Panc1 (cell line): ENCODE measurements at regions not wholly inside any gene's neighbourhood (a gene's known extent, or its start where the extent isn't known, plus 50 kb on each side); places are given as distances from the start of the nearest gene placed in this dataset.

Source experiments
- ATAC-seq: fragments of 200-7000 bp; cut with Tn5 transposase; 2 replicates; pipeline ENCODE4 v1.9.1; 2020; ENCODE audit warnings: mild to moderate bottlenecking, moderate library complexity
- BruUV-seq: library from RNA; stranded (reverse); fragments of 400-500 nt; replicated peaks from 2 replicates; lab custom pipeline; 2021; lab: Mats Ljungman, UMichigan
- CTCF ChIA-PET: fragments of 300-600 bp; sonication (Branson Sonifier 250); formaldehyde crosslinking; loops from one replicate; lab custom pipeline; 2022; ENCODE audit warnings: antibody characterized with exemption; lab: Charles Lee
- POLR2A ChIA-PET: fragments of 300-600 bp; sonication (Branson Sonifier 250); formaldehyde crosslinking; loops from one replicate; lab custom pipeline; 2022; ENCODE audit warnings: antibody characterized with exemption; lab: Charles Lee
- DNase-seq: peaks from one replicate; pipeline ENCODE4 v3.0.0-alpha.2; 2010; ENCODE audit warnings: low read depth, low spot score
- H3K27ac ChIP-seq: 2 replicates; pipeline ENCODE4 v1.5.1; 2011; ENCODE audit warnings: mild to moderate bottlenecking, low read length, inconsistent platforms
- H3K27me3 ChIP-seq: fragments of 200-500 bp; sonication (Bioruptor generic); 2 replicates; pipeline ENCODE4 v1.6.0; 2014; ENCODE audit warnings: low read length, inconsistent platforms; ENCODE audit not compliant: control insufficient read depth, insufficient read depth
- H3K36me3 ChIP-seq: fragments of 200-500 bp; sonication (Bioruptor generic); 2 replicates; pipeline ENCODE4 v1.5.1; 2014; ENCODE audit warnings: inconsistent platforms, mild to moderate bottlenecking, low read length, moderate library complexity; ENCODE audit not compliant: control insufficient read depth, insufficient read depth
- H3K4me1 ChIP-seq: 2 replicates; pipeline ENCODE4 v1.5.1; 2011; ENCODE audit warnings: inconsistent platforms, mild to moderate bottlenecking, low read length, moderate library complexity; ENCODE audit not compliant: control insufficient read depth, insufficient read depth
- H3K4me3 ChIP-seq, 2 experiments: 2 replicates each; pipeline ENCODE4 v1.5.1; 2011 to 2012; ENCODE audit warnings: low read depth in 2 of 2, low read length in 2 of 2, mild to moderate bottlenecking in 2 of 2, inconsistent platforms in 1 of 2, moderate library complexity in 1 of 2
- H3K9me3 ChIP-seq: fragments of 200-500 bp; sonication (Bioruptor generic); 2 replicates; pipeline ENCODE4 v1.5.1; 2014; ENCODE audit warnings: low read depth, mild to moderate bottlenecking, inconsistent platforms, low read length, moderate library complexity; ENCODE audit not compliant: control insufficient read depth, insufficient read depth
- POLR2AphosphoS5 ChIP-seq: IDR thresholded peaks from 2 replicates; pipeline ENCODE4 v1.6.1; 2012; ENCODE audit warnings: mild to moderate bottlenecking, low read depth, low read length, moderate library complexity
- SIN3A ChIP-seq: IDR thresholded peaks from 2 replicates; pipeline ENCODE4 v1.6.1; 2012; ENCODE audit warnings: low read depth, mild to moderate bottlenecking, low read length, moderate library complexity, borderline replicate concordance; ENCODE audit not compliant: insufficient read depth
- TCF7L2 ChIP-seq: IDR thresholded peaks from 2 replicates; pipeline ENCODE4 v1.6.1; 2011; ENCODE audit warnings: mild to moderate bottlenecking, low read depth, low read length, inconsistent platforms
- in situ Hi-C: cut with HindIII; loops from 2 replicates; pipeline ENCODE4 v1.10.0; 2016; ENCODE audit warnings: low sequenced_read_pairs, low pct_unique_long_range_greater_than_20kb
- intact Hi-C: fragments of 100-400 bp; cut with micrococcal nuclease; formaldehyde crosslinking; loops from one replicate; pipeline ENCODE4 v1.10.0; 2022; ENCODE audit not compliant: unreplicated experiment
- TF ChIP-seq, protein P1 (sequence below): fragments of 450-650 bp; IDR thresholded peaks from 2 replicates; pipeline ENCODE4 v1.5.1; 2017; ENCODE audit warnings: mild to moderate bottlenecking
- TF ChIP-seq, protein P2 (sequence below), 2 experiments: IDR thresholded peaks; 2 replicates each; pipeline ENCODE4 v1.6.1; 2011 to 2012; ENCODE audit warnings: low read depth in 2 of 2, control low read depth in 1 of 2, low read length in 1 of 2, mild to moderate bottlenecking in 1 of 2, moderate library complexity in 1 of 2; ENCODE audit not compliant: insufficient read depth in 1 of 2

DNA sequence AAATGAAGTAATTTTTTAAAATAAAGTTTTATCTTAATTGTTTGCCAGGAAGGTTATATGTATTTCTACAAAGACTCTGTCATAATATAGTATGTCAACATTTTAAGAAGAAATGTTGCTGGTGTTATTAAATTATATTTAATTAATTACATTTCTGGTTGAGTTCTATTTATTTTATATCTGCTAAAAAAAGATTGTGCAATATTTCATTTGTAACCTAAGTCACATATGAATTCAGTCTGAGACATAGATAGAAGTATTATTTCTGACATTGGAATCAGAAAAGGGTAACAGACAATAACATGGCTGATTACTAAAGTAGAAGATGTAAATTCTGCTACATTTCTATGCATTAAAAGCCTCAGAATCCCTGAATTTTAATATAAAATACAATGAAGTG lies 1985.1 kb downstream of the C4orf33 start:
- intact Hi-C loops, result no loop called here
- TF ChIP-seq, protein P1, sequence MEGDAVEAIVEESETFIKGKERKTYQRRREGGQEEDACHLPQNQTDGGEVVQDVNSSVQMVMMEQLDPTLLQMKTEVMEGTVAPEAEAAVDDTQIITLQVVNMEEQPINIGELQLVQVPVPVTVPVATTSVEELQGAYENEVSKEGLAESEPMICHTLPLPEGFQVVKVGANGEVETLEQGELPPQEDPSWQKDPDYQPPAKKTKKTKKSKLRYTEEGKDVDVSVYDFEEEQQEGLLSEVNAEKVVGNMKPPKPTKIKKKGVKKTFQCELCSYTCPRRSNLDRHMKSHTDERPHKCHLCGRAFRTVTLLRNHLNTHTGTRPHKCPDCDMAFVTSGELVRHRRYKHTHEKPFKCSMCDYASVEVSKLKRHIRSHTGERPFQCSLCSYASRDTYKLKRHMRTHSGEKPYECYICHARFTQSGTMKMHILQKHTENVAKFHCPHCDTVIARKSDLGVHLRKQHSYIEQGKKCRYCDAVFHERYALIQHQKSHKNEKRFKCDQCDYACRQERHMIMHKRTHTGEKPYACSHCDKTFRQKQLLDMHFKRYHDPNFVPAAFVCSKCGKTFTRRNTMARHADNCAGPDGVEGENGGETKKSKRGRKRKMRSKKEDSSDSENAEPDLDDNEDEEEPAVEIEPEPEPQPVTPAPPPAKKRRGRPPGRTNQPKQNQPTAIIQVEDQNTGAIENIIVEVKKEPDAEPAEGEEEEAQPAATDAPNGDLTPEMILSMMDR, result no peak
- TF ChIP-seq TCF7L2 (no peak), POLR2AphosphoS5 (no peak), SIN3A (no peak)
- TF ChIP-seq, protein P2, sequence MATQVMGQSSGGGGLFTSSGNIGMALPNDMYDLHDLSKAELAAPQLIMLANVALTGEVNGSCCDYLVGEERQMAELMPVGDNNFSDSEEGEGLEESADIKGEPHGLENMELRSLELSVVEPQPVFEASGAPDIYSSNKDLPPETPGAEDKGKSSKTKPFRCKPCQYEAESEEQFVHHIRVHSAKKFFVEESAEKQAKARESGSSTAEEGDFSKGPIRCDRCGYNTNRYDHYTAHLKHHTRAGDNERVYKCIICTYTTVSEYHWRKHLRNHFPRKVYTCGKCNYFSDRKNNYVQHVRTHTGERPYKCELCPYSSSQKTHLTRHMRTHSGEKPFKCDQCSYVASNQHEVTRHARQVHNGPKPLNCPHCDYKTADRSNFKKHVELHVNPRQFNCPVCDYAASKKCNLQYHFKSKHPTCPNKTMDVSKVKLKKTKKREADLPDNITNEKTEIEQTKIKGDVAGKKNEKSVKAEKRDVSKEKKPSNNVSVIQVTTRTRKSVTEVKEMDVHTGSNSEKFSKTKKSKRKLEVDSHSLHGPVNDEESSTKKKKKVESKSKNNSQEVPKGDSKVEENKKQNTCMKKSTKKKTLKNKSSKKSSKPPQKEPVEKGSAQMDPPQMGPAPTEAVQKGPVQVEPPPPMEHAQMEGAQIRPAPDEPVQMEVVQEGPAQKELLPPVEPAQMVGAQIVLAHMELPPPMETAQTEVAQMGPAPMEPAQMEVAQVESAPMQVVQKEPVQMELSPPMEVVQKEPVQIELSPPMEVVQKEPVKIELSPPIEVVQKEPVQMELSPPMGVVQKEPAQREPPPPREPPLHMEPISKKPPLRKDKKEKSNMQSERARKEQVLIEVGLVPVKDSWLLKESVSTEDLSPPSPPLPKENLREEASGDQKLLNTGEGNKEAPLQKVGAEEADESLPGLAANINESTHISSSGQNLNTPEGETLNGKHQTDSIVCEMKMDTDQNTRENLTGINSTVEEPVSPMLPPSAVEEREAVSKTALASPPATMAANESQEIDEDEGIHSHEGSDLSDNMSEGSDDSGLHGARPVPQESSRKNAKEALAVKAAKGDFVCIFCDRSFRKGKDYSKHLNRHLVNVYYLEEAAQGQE (IDR thresholded peaks at IDR 0.05; ENCODE audit: insufficient read depth in 1 of 2, low read depth in 2 of 2, low read length in 1 of 2), result no peak

DNA sequence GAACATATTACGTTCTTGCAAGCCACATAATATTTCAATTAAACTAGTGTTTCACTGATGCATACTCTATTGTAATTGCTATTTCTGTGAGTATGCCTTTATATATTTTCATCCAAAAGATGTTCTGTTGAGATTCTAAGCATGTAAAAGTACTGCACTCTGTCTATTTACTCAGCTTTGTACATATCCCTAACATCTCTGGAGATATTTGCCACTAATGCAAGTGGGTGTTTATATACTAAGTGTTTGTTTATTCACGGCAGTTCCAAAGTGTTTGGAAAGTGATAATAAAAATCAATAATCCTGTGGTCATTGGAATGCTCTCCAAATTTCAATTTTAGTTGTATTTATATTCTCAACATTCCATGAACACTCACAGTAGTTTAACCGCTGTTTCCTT lies 1989.0 kb downstream of the C4orf33 start:
- DNase-seq (no peak), ATAC-seq (no peak)
- H3K4me3 ChIP-seq, result no peak overlapping the region
- no peaks in the 10 kb centered on the region for H3K9me3 ChIP-seq
- in situ Hi-C loops, result no loop called here
- POLR2A ChIA-PET, result no interaction called here
- H3K4me1 ChIP-seq, result no peaks in the 10 kb centered on the region
- TF ChIP-seq, protein P1, result no peak
- TF ChIP-seq SIN3A (no peak), POLR2AphosphoS5 (no peak), TCF7L2 (no peak)
- TF ChIP-seq, protein P2 (IDR thresholded peaks at IDR 0.05; ENCODE audit: insufficient read depth in 1 of 2, low read depth in 2 of 2, low read length in 1 of 2), result no peak
- intact Hi-C loops, result no loop called here
- H3K36me3 ChIP-seq, result no peaks in the 10 kb centered on the region
- CTCF ChIA-PET, result no interaction called here
- no peaks in the 10 kb centered on the region for H3K27me3 ChIP-seq
- H3K27ac ChIP-seq, result no peak overlapping the region
- no TSS peak for BruUV-seq

More for the DNA sequence above, 1985.1 kb downstream of the C4orf33 start:
- BruUV-seq, result no TSS peak
- ChIA-PET POLR2A (no interaction called here), CTCF (no interaction called here)
- DNase-seq (no peak), ATAC-seq (no peak)
- Histone ChIP-seq H3K27me3 (no peaks in the 10 kb centered on the region), H3K9me3 (no peaks in the 10 kb centered on the region), H3K27ac (no peak overlapping the region), H3K36me3 (no peaks in the 10 kb centered on the region), H3K4me1 (no peaks in the 10 kb centered on the region), H3K4me3 (no peak overlapping the region)
- in situ Hi-C loops, result no loop called here
